Naive thymus-derived CD4-positive, alpha-beta T cell (primary cell): ENCODE measurements at regions not wholly inside any gene's neighbourhood (a gene's known extent, or its start where the extent isn't known, plus 50 kb on each side); places are given as distances from the start of the nearest gene placed in this dataset.

Experiments
- ATAC-seq: fragments of 150-1000 bp; cut with Tn5 transposase; 2 replicates; pipeline ENCODE4 v1.10.0; 2021; ENCODE audit warnings: mild to moderate bottlenecking, moderate library complexity
- CTCF ChIA-PET: fragments of 350-600 bp; sonication (Branson Sonifier 250); formaldehyde crosslinking; loops from one replicate; lab custom pipeline; 2021; ENCODE audit warnings: antibody characterized with exemption; lab: Charles Lee
- POLR2A ChIA-PET: fragments of 350-600 bp; sonication (Branson Sonifier 250); formaldehyde crosslinking; loops from one replicate; lab custom pipeline; 2021; ENCODE audit warnings: antibody characterized with exemption, inconsistent platforms; lab: Charles Lee
- DNase-seq, 9 donors: peaks; one replicate each; pipeline versions ENCODE4 v3.0.0 to v3.0.0-alpha.2; 2020 to 2022; ENCODE audit warnings: mixed read lengths in 1 of 9
- H3K27ac ChIP-seq: one replicate; pipeline ENCODE4 v1.7.0; 2013; ENCODE audit warnings: mild to moderate bottlenecking, low read depth, low read length, moderate library complexity
- H3K27me3 ChIP-seq, 2 donors: one replicate each; pipeline ENCODE4 v1.7.0; 2013; ENCODE audit warnings: low read length in 2 of 2, mild to moderate bottlenecking in 2 of 2, moderate library complexity in 2 of 2; ENCODE audit not compliant: control insufficient read depth in 2 of 2, insufficient read depth in 2 of 2
- H3K36me3 ChIP-seq, 3 experiments: 1 replicate in 2 of 3; 2 replicates in 1 of 3; pipeline ENCODE4 v1.7.0; 2013; ENCODE audit warnings: low read length in 3 of 3, mild to moderate bottlenecking in 3 of 3, moderate library complexity in 1 of 3; ENCODE audit not compliant: insufficient read depth in 3 of 3, control insufficient read depth in 2 of 3
- H3K4me1 ChIP-seq, 2 donors: one replicate each; pipeline ENCODE4 v1.7.0; 2013; ENCODE audit warnings: low read length in 2 of 2, mild to moderate bottlenecking in 2 of 2, moderate library complexity in 1 of 2; ENCODE audit not compliant: control insufficient read depth in 2 of 2, insufficient read depth in 2 of 2
- H3K4me3 ChIP-seq: 2 replicates; pipeline ENCODE4 v1.7.0; 2013; ENCODE audit warnings: mild to moderate bottlenecking, low read length
- H3K9me3 ChIP-seq, 3 experiments: 1 replicate in 2 of 3; 2 replicates in 1 of 3; pipeline ENCODE4 v1.7.0; 2013; ENCODE audit warnings: low read length in 3 of 3; ENCODE audit not compliant: control insufficient read depth in 2 of 3
- H3K27ac Mint-ChIP-seq, 9 donors: one replicate each; pipeline ENCODE4 v1.8.0; 2020 to 2022; ENCODE audit warnings: mixed read lengths in 9 of 9, mild to moderate bottlenecking in 8 of 9, moderate library complexity in 5 of 9, inconsistent platforms in 2 of 9
- H3K27me3 Mint-ChIP-seq, 5 donors: one replicate each; pipeline ENCODE4 v1.8.0; 2021 to 2022; ENCODE audit warnings: mixed read lengths in 5 of 5, mild to moderate bottlenecking in 1 of 5
- H3K36me3 Mint-ChIP-seq, 5 donors: one replicate each; pipeline ENCODE4 v1.8.0; 2020 to 2022; ENCODE audit warnings: mixed read lengths in 5 of 5, mild to moderate bottlenecking in 3 of 5, inconsistent platforms in 1 of 5
- H3K4me1 Mint-ChIP-seq, 7 donors: one replicate each; pipeline ENCODE4 v1.8.0; 2020 to 2022; ENCODE audit warnings: mixed read lengths in 7 of 7, mild to moderate bottlenecking in 3 of 7, inconsistent platforms in 1 of 7
- H3K4me3 Mint-ChIP-seq, 10 donors: one replicate each; pipeline ENCODE4 v1.8.0; 2020 to 2022; ENCODE audit warnings: mild to moderate bottlenecking in 10 of 10, mixed read lengths in 10 of 10, moderate library complexity in 6 of 10, inconsistent platforms in 2 of 10
- H3K9me3 Mint-ChIP-seq, 11 donors: one replicate each; pipeline ENCODE4 v1.8.0; 2020 to 2022; ENCODE audit warnings: mixed read lengths in 11 of 11, mild to moderate bottlenecking in 4 of 11, inconsistent platforms in 1 of 11, moderate library complexity in 1 of 11
- intact Hi-C, 2 donors: fragments of 100-400 bp; cut with micrococcal nuclease; formaldehyde crosslinking; loops; one replicate each; pipeline ENCODE4 v1.15.1; 2023

DNA sequence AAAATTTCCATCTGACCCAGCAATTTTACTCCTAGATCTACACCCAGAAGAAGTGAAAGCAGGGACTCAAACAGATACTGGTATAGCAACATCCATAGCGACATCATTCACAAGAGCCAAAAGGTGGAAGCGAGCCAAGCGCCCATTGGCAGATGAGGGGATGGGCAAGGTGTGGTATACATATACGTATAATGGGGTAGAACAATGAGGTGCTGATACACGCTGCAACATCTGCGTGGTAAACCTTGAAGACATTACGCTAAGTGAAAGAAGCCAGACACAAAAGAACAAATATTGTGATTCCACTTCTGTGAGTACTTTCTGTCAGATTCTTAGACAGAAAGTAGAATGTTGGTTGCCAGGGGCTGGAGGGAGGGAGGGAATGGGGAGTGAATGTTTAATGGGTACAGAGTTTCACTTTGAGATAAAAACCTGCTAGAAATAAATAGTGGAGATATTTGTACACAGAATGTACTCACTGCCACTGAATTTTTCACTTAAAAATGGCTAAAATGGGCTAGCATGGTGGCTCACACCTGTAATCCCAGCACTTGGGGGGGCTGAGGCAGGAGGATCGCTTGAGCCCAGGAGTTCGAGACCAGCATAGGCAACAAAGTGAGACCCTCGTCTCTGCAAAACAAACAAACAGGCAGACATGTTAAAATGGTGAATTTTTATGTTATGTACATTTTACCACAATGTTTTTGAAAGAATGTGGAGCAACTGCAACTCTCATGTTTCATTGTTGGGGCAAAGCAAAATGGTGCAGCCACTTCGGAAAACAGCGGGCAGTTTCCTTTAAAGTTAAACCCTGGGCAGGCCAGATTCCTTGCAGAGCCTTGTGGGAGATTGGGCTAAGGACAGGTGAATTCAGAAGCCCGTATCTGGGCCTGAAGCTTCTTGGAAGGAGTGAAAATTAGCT is 103.4 kb upstream of the MYCN start:
- DNase-seq, result no peak
- no peak overlapping the region for H3K27ac ChIP-seq
- no peaks in the 10 kb centered on the region for H3K9me3 ChIP-seq
- H3K36me3 ChIP-seq, result no peaks in the 10 kb centered on the region
- ChIA-PET POLR2A (no interaction called here), CTCF (no interaction called here)
- H3K27ac Mint-ChIP-seq, result no peak overlapping the region
- H3K27me3 ChIP-seq, result no peaks in the 10 kb centered on the region
- no peaks in the 10 kb centered on the region for H3K4me1 ChIP-seq
- peaks cover 0 to 2% (median 0%) of the 10 kb centered on the region in 11 donors for H3K9me3 Mint-ChIP-seq
- intact Hi-C loops, result no loop called here
- H3K27me3 Mint-ChIP-seq, result peaks cover 0 to 11% (median under 1%) of the 10 kb centered on the region in 5 donors
- H3K36me3 Mint-ChIP-seq, result no peaks in the 10 kb centered on the region
- H3K4me1 Mint-ChIP-seq, result no peaks in the 10 kb centered on the region
- H3K4me3 Mint-ChIP-seq, result no peak overlapping the region
- H3K4me3 ChIP-seq, result no peak overlapping the region
- no peak for ATAC-seq

- no peak for DNase-seq
These were observed 101.8 kb upstream of the MYCN start for GRCh38 chr2:15838481-15839090.

DNA sequence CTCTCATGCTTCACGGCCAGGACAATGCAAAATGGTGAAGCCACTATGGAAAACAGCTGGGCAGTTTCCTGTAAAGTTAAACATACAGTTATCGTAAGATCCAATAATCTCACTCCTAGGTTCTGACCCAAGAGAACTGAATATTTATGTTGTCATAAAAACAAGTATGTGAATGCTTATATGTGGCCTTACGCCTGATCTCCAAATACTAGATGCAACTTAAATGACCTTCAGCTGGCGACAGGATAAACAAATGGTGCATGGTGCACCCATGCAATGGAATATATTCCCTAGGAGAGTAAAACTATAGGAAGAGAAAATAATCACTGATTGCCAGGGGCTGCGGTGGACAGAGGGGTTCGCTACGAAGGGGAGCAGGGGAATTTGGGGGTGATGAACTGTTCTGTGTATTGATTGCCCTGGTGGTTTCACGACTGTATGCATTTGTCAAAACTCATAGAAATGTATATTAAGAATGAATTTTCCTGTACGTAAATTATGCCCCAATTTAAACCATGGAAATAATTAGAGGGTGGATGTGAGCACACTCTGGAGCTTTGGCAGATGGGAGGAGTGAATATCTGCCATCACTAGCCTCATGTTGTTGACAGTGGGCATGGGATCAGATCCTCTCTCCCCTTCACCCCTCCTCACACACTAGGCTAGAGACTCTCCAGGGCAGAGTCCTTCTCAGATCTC is 100.8 kb upstream of the MYCN start:
- peaks cover 0 to 2% (median 0%) of the 10 kb centered on the region in 11 donors for H3K9me3 Mint-ChIP-seq

More at GRCh38 chr2:15838481-15839090, 101.8 kb upstream of the MYCN start:
- ATAC-seq, result no peak
- Histone ChIP-seq H3K9me3 (no peaks in the 10 kb centered on the region), H3K4me3 (no peak overlapping the region), H3K36me3 (no peaks in the 10 kb centered on the region), H3K27ac (no peak overlapping the region), H3K27me3 (no peaks in the 10 kb centered on the region), H3K4me1 (no peaks in the 10 kb centered on the region)
- H3K27ac Mint-ChIP-seq, result no peak overlapping the region
- no peaks in the 10 kb centered on the region for H3K36me3 Mint-ChIP-seq
- ChIA-PET POLR2A (no interaction called here), CTCF (no interaction called here)
- H3K4me1 Mint-ChIP-seq, result no peaks in the 10 kb centered on the region
- intact Hi-C loops, result no loop called here
- peaks cover 0 to 10% (median 5%) of the 10 kb centered on the region in 5 donors for H3K27me3 Mint-ChIP-seq
- peaks cover 0 to 2% (median 0%) of the 10 kb centered on the region in 11 donors for H3K9me3 Mint-ChIP-seq
- H3K4me3 Mint-ChIP-seq, result no peak overlapping the region

GRCh38 chr2:15840148-15840547 is 100.2 kb upstream of the MYCN start:
- CTCF ChIA-PET, result no interaction called here
- DNase-seq, result no peak
- Mint-ChIP-seq H3K9me3 (peaks cover 0 to 2% (median 0%) of the 10 kb centered on the region in 11 donors), H3K4me3 (no peak overlapping the region), H3K27ac (no peak overlapping the region), H3K4me1 (peaks cover 0 to 2% (median 0%) of the 10 kb centered on the region in 7 donors), H3K27me3 (peaks cover 0 to 14% (median 5%) of the 10 kb centered on the region in 5 donors), H3K36me3 (no peaks in the 10 kb centered on the region)
- no peak overlapping the region for H3K27ac ChIP-seq
- intact Hi-C loops, result no loop called here
- H3K27me3 ChIP-seq, result no peaks in the 10 kb centered on the region
- no peak for ATAC-seq
- no peaks in the 10 kb centered on the region for H3K9me3 ChIP-seq
- no peaks in the 10 kb centered on the region for H3K4me1 ChIP-seq
- H3K36me3 ChIP-seq, result no peaks in the 10 kb centered on the region
- H3K4me3 ChIP-seq, result no peak overlapping the region
- POLR2A ChIA-PET, result no interaction called here

More for the DNA sequence above, 100.8 kb upstream of the MYCN start:
- no peak overlapping the region for H3K4me3 Mint-ChIP-seq
- Histone ChIP-seq H3K4me1 (no peaks in the 10 kb centered on the region), H3K36me3 (no peaks in the 10 kb centered on the region), H3K9me3 (no peaks in the 10 kb centered on the region), H3K27me3 (no peaks in the 10 kb centered on the region), H3K27ac (no peak overlapping the region), H3K4me3 (no peak overlapping the region)
- H3K36me3 Mint-ChIP-seq, result no peaks in the 10 kb centered on the region
- H3K27me3 Mint-ChIP-seq, result peaks cover 0 to 14% (median 5%) of the 10 kb centered on the region in 5 donors
- peaks cover 0 to under 1% (median 0%) of the 10 kb centered on the region in 7 donors for H3K4me1 Mint-ChIP-seq
- intact Hi-C loops, result no loop called here
- POLR2A ChIA-PET, result no interaction called here
- H3K27ac Mint-ChIP-seq, result no peak overlapping the region
- ATAC-seq, result no peak
- DNase-seq, result no peak
- CTCF ChIA-PET, result no interaction called here

DNA sequence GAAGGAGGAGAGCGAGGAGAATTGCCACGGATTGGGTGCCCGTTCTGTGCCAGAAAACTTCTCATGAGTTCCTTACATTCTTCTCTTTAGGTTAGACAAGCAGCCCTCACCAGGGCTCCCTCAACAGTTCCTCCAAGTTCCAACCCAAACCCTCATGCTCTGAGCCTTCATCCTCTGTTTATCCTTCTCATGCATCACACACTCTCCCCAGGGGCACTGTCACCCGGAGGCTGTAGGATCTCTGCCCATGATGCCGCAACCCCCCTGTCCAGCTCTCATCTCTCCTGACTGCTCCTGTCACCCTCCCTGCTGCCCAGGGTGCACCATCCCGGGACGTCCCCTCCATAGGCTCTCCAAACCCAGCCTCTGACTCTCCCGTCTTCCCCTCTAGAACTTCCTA is 99.4 kb upstream of the MYCN start:
- Mint-ChIP-seq H3K27me3 (peaks cover 0 to 14% (median 4%) of the 10 kb centered on the region in 5 donors), H3K9me3 (peaks cover 0 to 2% (median 0%) of the 10 kb centered on the region in 11 donors), H3K27ac (no peak overlapping the region), H3K36me3 (no peaks in the 10 kb centered on the region), H3K4me1 (peaks cover 0 to 2% (median 0%) of the 10 kb centered on the region in 7 donors), H3K4me3 (no peak overlapping the region)
- ATAC-seq (no peak), DNase-seq (no peak)
- no peaks in the 10 kb centered on the region for H3K27me3 ChIP-seq
- H3K9me3 ChIP-seq, result no peaks in the 10 kb centered on the region
- intact Hi-C loops, result no loop called here
- CTCF ChIA-PET, result no interaction called here
- H3K4me3 ChIP-seq, result no peak overlapping the region
- no peaks in the 10 kb centered on the region for H3K36me3 ChIP-seq
- no peaks in the 10 kb centered on the region for H3K4me1 ChIP-seq
- POLR2A ChIA-PET, result no interaction called here
- no peak overlapping the region for H3K27ac ChIP-seq

- H3K9me3 ChIP-seq, result no peaks in the 10 kb centered on the region
- H3K4me1 ChIP-seq, result no peaks in the 10 kb centered on the region
- ATAC-seq, result no peak
- no peak overlapping the region for H3K27ac ChIP-seq
- H3K4me1 Mint-ChIP-seq, result peaks cover 0 to 2% (median 0%) of the 10 kb centered on the region in 7 donors
- H3K9me3 Mint-ChIP-seq, result peaks cover 0 to 4% (median under 1%) of the 10 kb centered on the region in 11 donors
- no peaks in the 10 kb centered on the region for H3K27me3 ChIP-seq
- H3K4me3 ChIP-seq, result no peak overlapping the region
- POLR2A ChIA-PET, result no interaction called here
- intact Hi-C loops, result no loop called here
- no peak overlapping the region for H3K27ac Mint-ChIP-seq
- CTCF ChIA-PET, result no interaction called here
- H3K36me3 Mint-ChIP-seq, result no peaks in the 10 kb centered on the region
- no peak for DNase-seq
- no peak overlapping the region for H3K4me3 Mint-ChIP-seq
- H3K27me3 Mint-ChIP-seq, result peaks cover 0 to 15% (median 4%) of the 10 kb centered on the region in 5 donors
- no peaks in the 10 kb centered on the region for H3K36me3 ChIP-seq
These were observed 98.4 kb upstream of the MYCN start for GRCh38 chr2:15841776-15842560.
